DND-41 (cell line): ENCODE measurements at regions not wholly inside any gene's neighbourhood (a gene's known extent, or its start where the extent isn't known, plus 50 kb on each side); places are given as distances from the start of the nearest gene placed in this dataset.
"Not testable (repeated sequence)": the region's sequence is repeated elsewhere in the genome, so short reads cannot be mapped to it uniquely, and the experiment has no call there.

Experiments
- ATAC-seq: fragments of 200-7000 bp; cut with Tn5 transposase; 3 replicates; pipeline ENCODE4 v1.9.1; 2021; ENCODE audit warnings: low read depth; ENCODE audit not compliant: insufficient read depth
- DNase-seq: peaks from one replicate; pipeline ENCODE4 v3.0.0-alpha.2; 2020
- H2AFZ ChIP-seq: 2 replicates; pipeline ENCODE4 v1.6.0; 2012; ENCODE audit warnings: low read depth, low read length
- H3K27ac ChIP-seq: 2 replicates; pipeline ENCODE4 v1.5.1; 2012; ENCODE audit warnings: low read length, inconsistent platforms
- H3K27me3 ChIP-seq: fragments of 200-600 bp; sonication (generic); 2 replicates; pipeline ENCODE4 v1.6.0; 2012; ENCODE audit warnings: low read length, mild to moderate bottlenecking, inconsistent platforms; ENCODE audit not compliant: insufficient read depth, poor library complexity
- H3K36me3 ChIP-seq: 2 replicates; pipeline ENCODE4 v1.5.1; 2012; ENCODE audit warnings: low read length, inconsistent platforms; ENCODE audit not compliant: insufficient read depth
- H3K4me1 ChIP-seq: 2 replicates; pipeline ENCODE4 v1.5.1; 2012; ENCODE audit warnings: mild to moderate bottlenecking, low read length; ENCODE audit not compliant: insufficient read depth
- H3K4me2 ChIP-seq: 2 replicates; pipeline ENCODE4 v1.6.0; 2012; ENCODE audit warnings: mild to moderate bottlenecking, moderate library complexity, low read length, inconsistent platforms; ENCODE audit not compliant: insufficient read depth
- H3K4me3 ChIP-seq, 2 experiments: fragments of 200-600 bp in 1 of 2; shearing (Covaris generic) in 1 of 2; 2 replicates each; pipeline ENCODE4 v1.5.1; 2012 to 2016; ENCODE audit warnings: inconsistent platforms in 2 of 2, low read length in 2 of 2, mild to moderate bottlenecking in 2 of 2, low read depth in 1 of 2, moderate library complexity in 1 of 2
- H3K79me2 ChIP-seq: 2 replicates; pipeline ENCODE4 v1.6.0; 2012; ENCODE audit warnings: low read length, inconsistent platforms; ENCODE audit not compliant: insufficient read depth
- H3K9ac ChIP-seq: 2 replicates; pipeline ENCODE4 v1.6.0; 2012; ENCODE audit warnings: low read depth, mild to moderate bottlenecking, inconsistent platforms, low read length, moderate library complexity
- H3K9me3 ChIP-seq: 2 replicates; pipeline ENCODE4 v1.5.1; 2012; ENCODE audit warnings: low read length, moderate library complexity, mild to moderate bottlenecking, inconsistent platforms; ENCODE audit not compliant: insufficient read depth, severe bottlenecking
- H4K20me1 ChIP-seq: 2 replicates; pipeline ENCODE4 v1.6.0; 2012; ENCODE audit warnings: low read length; ENCODE audit not compliant: insufficient read depth
- CTCF ChIP-seq: IDR thresholded peaks from 2 replicates; pipeline ENCODE4 v1.5.1; 2012; ENCODE audit warnings: borderline replicate concordance, low read length, moderate library complexity, mild to moderate bottlenecking; ENCODE audit not compliant: poor library complexity, severe bottlenecking; ENCODE audit errors: extremely low read depth
- EZH2 ChIP-seq: IDR thresholded peaks from 3 replicates; pipeline ENCODE4 v1.6.1; 2012; ENCODE audit warnings: borderline replicate concordance, low read depth, mild to moderate bottlenecking, moderate library complexity, low read length, inconsistent platforms; ENCODE audit not compliant: severe bottlenecking

- TF ChIP-seq CTCF (no peak), EZH2 (no peak)
- Histone ChIP-seq H3K27me3 (no peaks in the 10 kb centered on the region), H3K9me3 (peaks cover 4% of the 10 kb centered on the region)
Observed at GRCh38 chr7:156360835-156361234, 279.7 kb upstream of the RNF32 start.

GRCh38 chr7:156356551-156356950, 284.0 kb upstream of the RNF32 start:
- Histone ChIP-seq H3K4me1 (no peaks in the 10 kb centered on the region), H3K4me2 (no peak overlapping the region), H3K4me3 (no peak overlapping the region), H3K9ac (no peak overlapping the region), H4K20me1 (no peaks in the 10 kb centered on the region), H3K36me3 (no peaks in the 10 kb centered on the region), H3K79me2 (no peaks in the 10 kb centered on the region), H3K27me3 (peaks cover 3% of the 10 kb centered on the region), H3K9me3 (peaks cover 4% of the 10 kb centered on the region), H2AFZ (no peak overlapping the region), H3K27ac (no peak overlapping the region)
- no peak for ATAC-seq
- no peak for TF ChIP-seq CTCF
- TF ChIP-seq EZH2: no peak
- no peak for DNase-seq

More at GRCh38 chr7:156360835-156361234, 279.7 kb upstream of the RNF32 start:
- no peaks in the 10 kb centered on the region for H4K20me1 ChIP-seq
- DNase-seq: no peak
- no peaks in the 10 kb centered on the region for H3K79me2 ChIP-seq
- H3K27ac ChIP-seq: no peak overlapping the region
- H2AFZ ChIP-seq: no peak overlapping the region
- no peaks in the 10 kb centered on the region for H3K4me1 ChIP-seq
- no peak overlapping the region for H3K4me2 ChIP-seq
- H3K9ac ChIP-seq: no peak overlapping the region
- no peaks in the 10 kb centered on the region for H3K36me3 ChIP-seq
- no peak overlapping the region for H3K4me3 ChIP-seq
- no peak for ATAC-seq

- DNase-seq (no peak), ATAC-seq (no peak)
- H3K4me1 ChIP-seq: no peaks in the 10 kb centered on the region
Observed at GRCh38 chr7:156353352-156353751, 287.2 kb upstream of the RNF32 start.

GRCh38 chr7:156347703-156348248, 292.8 kb upstream of the RNF32 start:
- H3K27ac ChIP-seq, H3K79me2 ChIP-seq, H3K4me3 ChIP-seq, H4K20me1 ChIP-seq, H3K4me2 ChIP-seq, H3K9ac ChIP-seq, H3K9me3 ChIP-seq, ATAC-seq, DNase-seq, H3K36me3 ChIP-seq, H3K4me1 ChIP-seq, H2AFZ ChIP-seq, H3K27me3 ChIP-seq: not testable (repeated sequence)

More at GRCh38 chr7:156353352-156353751, 287.2 kb upstream of the RNF32 start:
- H3K27me3 ChIP-seq: peaks cover 3% of the 10 kb centered on the region
- H4K20me1 ChIP-seq: no peaks in the 10 kb centered on the region
- no peaks in the 10 kb centered on the region for H3K79me2 ChIP-seq
- H3K4me3 ChIP-seq: no peak overlapping the region
- H3K9ac ChIP-seq: no peak overlapping the region
- no peak overlapping the region for H2AFZ ChIP-seq
- H3K4me2 ChIP-seq: no peak overlapping the region
- H3K36me3 ChIP-seq: no peaks in the 10 kb centered on the region
- TF ChIP-seq CTCF (no peak), EZH2 (no peak)
- no peaks in the 10 kb centered on the region for H3K9me3 ChIP-seq
- no peak overlapping the region for H3K27ac ChIP-seq
